ENCODE measurements at regions not wholly inside any gene's neighbourhood (a gene's known extent, or its start where the extent isn't known, plus 50 kb on each side); places are given as distances from the start of the nearest gene placed in this dataset.

GRCh38 chr12:13630354-13630753, 351.0 kb downstream of the GRIN2B start:
- Mint-ChIP-seq H3K27ac (no peak overlapping the region), H3K4me3 (no peak overlapping the region), H3K36me3 (ENCODE audit: low read depth) (no peaks in the 10 kb centered on the region), H3K9me3 (peaks cover 41% of the 10 kb centered on the region), H3K27me3 (ENCODE audit: insufficient read depth) (no peaks in the 10 kb centered on the region), H3K4me1 (ENCODE audit: low read depth) (no peaks in the 10 kb centered on the region)
- no peak for TF ChIP-seq CTCF (IDR thresholded peaks at IDR 0.05)
- DNase-seq: no peak

GRCh38 chr12:13628067-13628466, 353.3 kb downstream of the GRIN2B start:
- H3K27ac Mint-ChIP-seq: no peak overlapping the region
- no peak overlapping the region for H3K4me3 Mint-ChIP-seq
- H3K27me3 Mint-ChIP-seq (ENCODE audit: insufficient read depth): no peaks in the 10 kb centered on the region
- no peaks in the 10 kb centered on the region for H3K36me3 Mint-ChIP-seq (ENCODE audit: low read depth)
- H3K9me3 Mint-ChIP-seq: peaks cover 44% of the 10 kb centered on the region
- H3K4me1 Mint-ChIP-seq (ENCODE audit: low read depth): no peaks in the 10 kb centered on the region
- no peak for TF ChIP-seq CTCF (IDR thresholded peaks at IDR 0.05)
- no peak for DNase-seq

DNA sequence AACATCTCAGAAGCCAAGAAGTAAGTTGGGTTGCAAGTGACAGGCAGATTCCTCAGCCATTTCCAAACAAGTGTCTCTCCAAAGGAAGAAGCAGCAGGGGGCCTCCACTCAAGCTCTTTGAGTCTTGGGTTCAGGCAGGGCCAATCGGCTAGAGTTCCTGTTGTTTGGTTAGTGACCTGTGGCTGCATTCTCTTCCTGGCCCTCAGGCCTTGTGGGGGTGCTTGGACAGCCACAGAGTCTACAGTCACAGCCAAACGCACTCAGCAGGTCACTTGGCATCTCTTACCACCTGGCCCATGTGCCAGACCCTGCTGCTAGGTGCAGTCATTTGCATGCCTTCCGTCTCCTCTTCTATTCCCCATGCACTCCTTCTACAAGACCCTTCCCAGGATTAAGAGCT, 353.9 kb downstream of the GRIN2B start:
- Mint-ChIP-seq H3K27ac (no peak overlapping the region), H3K4me3 (no peak overlapping the region), H3K27me3 (ENCODE audit: insufficient read depth) (no peaks in the 10 kb centered on the region), H3K9me3 (peaks cover 43% of the 10 kb centered on the region), H3K36me3 (ENCODE audit: low read depth) (no peaks in the 10 kb centered on the region), H3K4me1 (ENCODE audit: low read depth) (no peaks in the 10 kb centered on the region)
- DNase-seq: no peak
- no peak for TF ChIP-seq CTCF (IDR thresholded peaks at IDR 0.05)

- Mint-ChIP-seq H3K4me1 (ENCODE audit: low read depth) (no peaks in the 10 kb centered on the region), H3K4me3 (no peak overlapping the region), H3K27ac (no peak overlapping the region), H3K9me3 (peaks cover 35% of the 10 kb centered on the region), H3K36me3 (ENCODE audit: low read depth) (peaks cover 4% of the 10 kb centered on the region; the same call in 1 of the 2 replicates), H3K27me3 (ENCODE audit: insufficient read depth) (no peaks in the 10 kb centered on the region)
- TF ChIP-seq CTCF (IDR thresholded peaks at IDR 0.05): no peak
- no peak for DNase-seq
These were observed 368.1 kb downstream of the GRIN2B start for GRCh38 chr12:13613297-13613696.

DNA sequence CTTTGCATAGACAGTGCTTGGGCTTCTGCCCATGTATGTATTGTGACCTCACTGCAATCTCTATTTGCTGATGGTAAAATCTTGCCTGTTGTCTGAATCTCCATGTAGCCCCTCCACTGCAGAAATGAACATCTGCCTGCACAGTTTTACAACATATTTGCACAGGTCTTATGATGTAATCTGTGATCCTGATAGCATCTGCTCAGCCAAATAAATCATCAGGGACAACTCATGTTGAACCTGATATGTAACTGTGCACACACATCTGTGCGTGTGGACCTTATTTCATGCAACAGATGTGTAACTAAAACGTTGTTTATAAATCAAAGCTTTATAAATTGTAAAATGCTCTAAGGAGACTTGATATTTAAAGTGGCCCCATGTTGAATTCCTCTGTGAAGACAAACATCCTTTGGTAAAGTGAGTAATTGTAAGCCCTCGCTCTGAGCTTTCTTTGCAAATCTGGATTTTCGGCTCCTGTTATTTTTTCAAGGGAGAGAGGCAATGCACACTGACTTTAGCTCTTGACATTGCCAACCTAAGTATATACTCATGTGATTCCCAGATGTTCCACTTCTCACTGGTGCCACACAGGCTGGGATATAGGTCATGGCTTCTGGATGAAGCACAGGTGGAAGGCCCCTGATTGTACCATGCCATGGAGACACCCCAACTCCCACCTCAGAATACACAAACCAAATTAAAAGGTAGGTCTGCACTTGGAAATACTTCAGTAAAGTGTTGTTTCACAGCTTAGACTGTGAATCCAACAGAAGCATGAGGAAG, 371.3 kb downstream of the GRIN2B start:
- no peaks in the 10 kb centered on the region for H3K27me3 Mint-ChIP-seq (ENCODE audit: insufficient read depth)
- peaks cover 4% of the 10 kb centered on the region; the same call in 1 of the 2 replicates for H3K36me3 Mint-ChIP-seq (ENCODE audit: low read depth)
- no peaks in the 10 kb centered on the region for H3K4me1 Mint-ChIP-seq (ENCODE audit: low read depth)
- no peak overlapping the region for H3K27ac Mint-ChIP-seq
- peaks cover 31% of the 10 kb centered on the region for H3K9me3 Mint-ChIP-seq
- no peak for TF ChIP-seq CTCF (IDR thresholded peaks at IDR 0.05)
- no peak overlapping the region for H3K4me3 Mint-ChIP-seq
- DNase-seq: no peak

Data from HFFc6 (cell line).